ENCODE measurements at regions not wholly inside any gene's neighbourhood (a gene's known extent, or its start where the extent isn't known, plus 50 kb on each side); places are given as distances from the start of the nearest gene placed in this dataset.

- DNase-seq (ENCODE audit: low spot score): peak; percentile 73
Observed at GRCh38 chr20:23231561-23232218, 118.9 kb upstream of the NXT1 start.

GRCh38 chr20:23230766-23231385 is 119.7 kb upstream of the NXT1 start:
- DNase-seq (ENCODE audit: low spot score): no peak

- no peak for DNase-seq (ENCODE audit: low spot score)
Observed at GRCh38 chr20:23229989-23230388, 120.6 kb upstream of the NXT1 start.

GRCh38 chr20:23228912-23229311 is 121.7 kb upstream of the NXT1 start:
- DNase-seq (ENCODE audit: low spot score): peak; percentile 61

- no peak for DNase-seq (ENCODE audit: low spot score)
Observed at GRCh38 chr20:23227976-23228375, 122.6 kb upstream of the NXT1 start.

GRCh38 chr20:23227274-23227673 is 123.3 kb upstream of the NXT1 start:
- DNase-seq (ENCODE audit: low spot score): no peak

GRCh38 chr20:23226612-23227265 is 123.9 kb upstream of the NXT1 start:
- DNase-seq (ENCODE audit: low spot score): no peak

- DNase-seq (ENCODE audit: low spot score): peak; percentile 83
Observed at GRCh38 chr20:23225407-23226060, 125.1 kb upstream of the NXT1 start.

- DNase-seq (ENCODE audit: low spot score): no peak
Observed at GRCh38 chr20:23224806-23225205, 125.8 kb upstream of the NXT1 start.

GRCh38 chr20:23223908-23224580 is 126.5 kb upstream of the NXT1 start:
- no peak for DNase-seq (ENCODE audit: low spot score)

- DNase-seq (ENCODE audit: low spot score): no peak
Observed at GRCh38 chr20:23222531-23223200, 127.9 kb upstream of the NXT1 start.

GRCh38 chr20:23217023-23217422 is 130.9 kb upstream of the CD93 start:
- no peak for DNase-seq (ENCODE audit: low spot score)

- no peak for DNase-seq (ENCODE audit: low spot score)
Observed at GRCh38 chr20:23215344-23215995, 129.3 kb upstream of the CD93 start.

- DNase-seq (ENCODE audit: low spot score): no peak
Observed at GRCh38 chr20:23214903-23215302, 128.8 kb upstream of the CD93 start.

- no peak for DNase-seq (ENCODE audit: low spot score)
Observed at GRCh38 chr20:23212464-23212995, 126.4 kb upstream of the CD93 start.

- DNase-seq (ENCODE audit: low spot score): no peak
Observed at GRCh38 chr20:23212011-23212410, 125.9 kb upstream of the CD93 start.

GRCh38 chr20:23211164-23211563 is 125.0 kb upstream of the CD93 start:
- no peak for DNase-seq (ENCODE audit: low spot score)

- no peak for DNase-seq (ENCODE audit: low spot score)
Observed at GRCh38 chr20:23207826-23208540, 121.9 kb upstream of the CD93 start.

GRCh38 chr20:23206995-23207394 is 120.9 kb upstream of the CD93 start:
- DNase-seq (ENCODE audit: low spot score): no peak

GRCh38 chr20:23206061-23206460 is 119.9 kb upstream of the CD93 start:
- DNase-seq (ENCODE audit: low spot score): no peak
